ENCODE measurements at regions not wholly inside any gene's neighbourhood (a gene's known extent, or its start where the extent isn't known, plus 50 kb on each side); places are given as distances from the start of the nearest gene placed in this dataset.
"Not testable (repeated sequence)": the region's sequence is repeated elsewhere in the genome, so short reads cannot be mapped to it uniquely, and the experiment has no call there.

DNA sequence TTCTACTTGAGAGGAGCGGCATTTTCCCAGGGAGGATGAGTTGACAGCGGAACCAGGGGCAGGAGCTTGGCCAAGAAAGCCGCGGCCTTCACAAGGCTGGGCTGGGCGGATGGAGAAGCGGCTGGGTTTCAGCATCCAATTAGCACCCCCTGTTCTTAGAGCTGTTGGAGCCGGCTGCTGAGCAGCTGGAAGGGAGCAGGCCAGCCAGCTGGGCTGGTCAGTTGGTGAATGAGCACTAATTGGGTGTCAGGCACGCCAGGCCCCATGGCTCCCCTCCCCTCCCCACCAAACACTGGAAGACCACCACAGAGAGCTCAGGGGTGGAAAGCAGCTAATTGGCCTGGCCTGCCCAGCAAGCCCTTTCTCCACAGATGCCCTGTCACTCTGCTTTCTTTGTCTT is 245.6 kb downstream of the RRAGC start:
- DNase-seq (ENCODE audit: low read depth in 1 of 2, low spot score in 1 of 2): no peak

DNA sequence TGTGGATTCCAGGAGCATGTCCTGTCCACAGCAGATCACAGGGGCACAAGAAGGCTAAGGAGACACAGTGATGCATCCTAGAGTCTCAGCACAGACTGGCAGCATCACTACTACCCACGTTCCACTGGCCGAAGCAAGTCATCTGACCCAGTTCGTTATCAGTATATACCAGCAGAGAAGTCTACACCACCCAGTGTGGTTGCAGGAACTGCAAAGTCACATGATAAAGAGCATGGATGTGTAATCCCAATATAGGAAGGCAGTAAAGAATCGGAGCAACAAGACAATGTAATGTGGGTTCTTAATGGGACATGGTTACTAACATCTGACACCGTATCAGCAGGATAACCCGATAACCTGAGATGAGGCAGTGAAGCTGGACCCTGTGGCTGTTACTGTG is 246.6 kb downstream of the RRAGC start:
- DNase-seq (ENCODE audit: low read depth in 1 of 2, low spot score in 1 of 2): no peak

DNA sequence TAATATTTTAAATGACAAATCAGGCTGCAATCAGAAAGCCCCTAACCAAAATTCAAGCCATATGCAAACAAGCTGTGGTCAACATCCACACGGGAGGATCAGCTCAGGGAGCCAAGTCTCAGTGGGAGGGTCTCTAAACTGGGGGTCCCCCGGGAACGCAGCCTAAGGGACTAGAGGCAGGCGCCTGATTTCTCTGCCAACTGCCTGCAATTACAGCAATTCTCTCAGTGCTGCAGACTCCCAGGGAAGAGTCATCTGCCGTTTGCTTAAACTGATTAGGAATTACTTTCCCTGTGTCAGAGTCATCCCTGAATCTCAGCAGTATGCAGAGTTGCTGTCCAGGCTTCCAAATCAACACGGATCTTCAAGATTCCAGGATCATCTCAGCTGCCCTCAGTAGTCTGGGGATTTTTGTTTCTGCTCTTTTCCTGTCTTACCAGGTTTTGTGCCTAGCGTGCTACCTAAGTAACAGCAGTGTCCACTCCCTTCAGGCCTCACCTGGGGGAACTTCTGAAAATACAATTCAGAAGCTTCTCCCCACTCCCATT is 247.8 kb downstream of the RRAGC start:
- no peak for DNase-seq (ENCODE audit: low read depth in 1 of 2, low spot score in 1 of 2)

DNA sequence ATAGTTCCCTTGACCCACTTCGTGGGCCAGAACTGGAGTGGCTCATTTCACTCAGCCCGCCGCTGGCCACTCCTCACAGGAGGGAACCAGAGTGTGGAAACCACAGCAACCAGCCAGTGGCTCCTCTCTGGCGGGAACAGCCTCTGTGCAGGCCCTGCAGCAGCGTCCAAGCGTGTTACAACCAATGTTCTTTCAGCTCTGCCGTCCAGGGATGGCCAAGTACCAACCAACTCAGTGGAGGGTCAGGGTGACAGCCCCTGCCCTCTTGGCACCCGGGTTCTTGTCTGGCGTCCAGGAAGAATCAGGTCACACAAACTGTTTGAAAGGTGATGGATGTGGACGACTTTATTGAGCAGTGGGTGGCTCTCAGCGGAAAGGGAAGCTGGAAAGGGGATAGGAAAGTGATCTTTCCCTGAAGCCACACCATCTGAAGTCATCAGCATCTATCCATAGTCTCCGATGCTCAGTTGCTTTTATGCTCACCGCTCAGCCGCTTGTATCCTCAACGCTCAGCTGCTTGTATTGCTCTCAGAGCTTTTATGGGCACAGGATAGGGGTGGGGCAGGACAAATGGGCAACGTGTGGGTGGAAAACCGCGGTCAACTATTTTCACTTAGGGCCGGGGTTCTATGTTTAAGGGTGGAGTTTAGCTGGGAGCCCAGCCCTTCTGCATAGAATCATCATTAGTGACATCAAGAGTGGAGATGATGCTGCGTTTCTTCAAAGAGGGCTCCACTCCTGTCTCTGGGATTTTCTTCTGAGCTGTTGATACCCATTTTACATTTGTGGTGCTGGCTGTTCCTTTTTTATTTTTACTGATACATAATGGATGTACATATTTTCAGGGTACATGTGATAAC is 250.2 kb downstream of the RRAGC start:
- DNase-seq (ENCODE audit: low read depth in 1 of 2, low spot score in 1 of 2): no peak

DNA sequence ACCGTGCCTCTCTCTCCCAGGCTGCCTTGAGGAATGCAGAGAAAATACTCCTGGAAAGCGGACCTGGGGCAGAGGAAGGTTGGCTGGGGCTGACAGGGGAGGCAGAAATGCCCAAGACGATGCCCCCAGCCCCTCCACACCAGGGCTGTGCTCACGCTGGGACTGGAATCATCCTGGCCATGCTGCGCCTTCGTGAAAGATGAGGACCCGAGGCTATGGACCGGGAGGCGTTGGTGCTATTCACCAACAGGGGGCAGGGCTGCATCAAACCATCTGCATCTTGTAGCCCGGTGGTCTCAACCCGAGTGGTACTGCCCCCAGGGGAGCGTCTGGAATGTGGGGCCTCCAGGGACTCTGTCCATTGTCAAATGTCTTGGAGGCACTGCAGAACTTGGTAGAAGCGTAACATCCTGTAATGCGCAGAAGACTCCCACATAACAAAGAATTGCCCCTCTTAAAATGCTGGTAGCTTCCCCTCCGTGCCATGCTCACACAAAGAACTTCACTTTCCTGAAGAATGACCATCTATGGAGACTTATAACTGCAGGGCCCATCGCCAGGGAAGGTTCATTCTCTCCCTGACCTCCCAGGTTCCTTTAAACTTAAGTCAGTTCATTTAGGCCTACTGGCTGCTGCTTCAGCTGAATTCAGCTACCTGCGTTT is 251.2 kb downstream of the RRAGC start:
- DNase-seq (ENCODE audit: low read depth in 1 of 2, low spot score in 1 of 2): no peak

DNA sequence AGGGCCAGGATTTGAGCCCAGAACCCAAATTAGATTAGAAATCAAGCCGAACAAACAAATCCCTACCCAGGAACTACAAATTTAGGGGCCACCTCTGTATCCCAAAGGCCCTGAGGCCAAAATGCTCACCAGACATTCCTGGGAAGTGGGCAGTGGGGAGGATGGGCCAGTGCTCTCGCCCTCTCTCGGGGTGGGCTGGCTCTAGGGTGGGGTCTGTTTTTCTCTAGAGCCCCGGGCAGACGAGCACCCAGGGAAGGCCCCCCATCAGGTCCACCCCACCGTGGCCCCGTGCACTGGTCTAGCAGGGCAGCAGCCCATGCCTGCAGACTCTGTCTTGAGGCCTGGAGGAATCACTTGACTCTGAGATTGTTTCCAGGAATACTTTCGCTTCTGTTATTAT is 252.0 kb downstream of the RRAGC start:
- no peak for DNase-seq (ENCODE audit: low read depth in 1 of 2, low spot score in 1 of 2)

DNA sequence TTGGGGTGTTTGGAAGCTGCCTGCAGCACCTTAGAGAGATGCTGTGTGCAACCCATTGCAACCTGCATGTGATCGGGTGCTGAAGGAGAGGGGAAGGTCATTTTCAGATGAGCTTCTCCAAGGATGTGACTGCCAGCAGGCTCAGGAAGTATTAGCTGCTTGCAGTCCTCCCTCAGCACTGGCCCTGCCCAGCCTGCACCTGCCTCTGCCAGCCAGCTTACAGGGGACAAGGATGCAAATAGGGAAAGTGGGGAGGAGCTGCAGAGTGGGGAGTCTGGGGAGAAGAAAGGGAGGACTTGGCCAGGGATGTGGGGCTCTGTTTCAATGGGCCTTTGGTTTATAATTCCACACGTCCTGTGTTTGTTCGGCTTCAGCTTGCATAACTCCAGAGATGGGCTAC is 254.5 kb downstream of the RRAGC start:
- no peak for DNase-seq (ENCODE audit: low read depth in 1 of 2, low spot score in 1 of 2)

DNA sequence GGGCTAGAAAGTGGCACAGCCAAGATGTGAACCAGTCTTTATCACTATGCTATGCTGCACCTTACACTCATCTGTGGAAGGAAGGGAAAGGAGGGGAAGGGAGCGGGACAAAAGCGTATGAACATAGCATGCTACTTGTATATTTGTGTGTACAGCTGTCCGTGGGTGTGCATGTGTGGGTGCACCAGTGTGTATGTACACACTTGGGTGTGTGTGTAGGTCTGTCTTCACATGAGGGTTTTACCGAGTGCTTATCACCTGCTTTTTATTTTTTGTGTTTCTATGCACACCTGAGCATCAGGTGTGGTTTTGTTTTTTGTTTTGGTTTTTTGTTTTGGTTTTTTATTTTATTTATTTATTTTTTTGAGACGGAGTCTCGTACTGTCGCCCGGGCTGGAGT is 255.7 kb downstream of the RRAGC start:
- DNase-seq (ENCODE audit: low read depth in 1 of 2, low spot score in 1 of 2): no peak

DNA sequence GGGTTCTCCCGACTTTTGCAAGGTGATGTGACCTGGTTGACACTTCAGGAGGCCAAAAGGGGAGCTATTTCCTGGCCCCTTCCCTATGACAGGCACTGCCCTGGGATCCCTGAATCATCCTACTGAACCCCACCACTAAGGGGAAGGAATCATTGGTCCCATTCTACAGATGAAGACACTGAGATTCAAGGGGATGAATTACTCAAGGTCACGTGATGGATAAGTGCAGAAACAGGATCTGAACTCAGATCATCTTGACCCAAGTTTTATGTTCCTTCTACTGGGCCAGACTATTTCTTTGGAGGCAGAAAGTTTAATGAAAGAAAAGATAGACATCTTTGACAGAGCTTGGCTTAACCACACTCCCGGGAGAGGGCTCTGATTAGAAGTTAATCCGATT is 258.7 kb downstream of the RRAGC start:
- DNase-seq (ENCODE audit: low read depth in 1 of 2, low spot score in 1 of 2): no peak

DNA sequence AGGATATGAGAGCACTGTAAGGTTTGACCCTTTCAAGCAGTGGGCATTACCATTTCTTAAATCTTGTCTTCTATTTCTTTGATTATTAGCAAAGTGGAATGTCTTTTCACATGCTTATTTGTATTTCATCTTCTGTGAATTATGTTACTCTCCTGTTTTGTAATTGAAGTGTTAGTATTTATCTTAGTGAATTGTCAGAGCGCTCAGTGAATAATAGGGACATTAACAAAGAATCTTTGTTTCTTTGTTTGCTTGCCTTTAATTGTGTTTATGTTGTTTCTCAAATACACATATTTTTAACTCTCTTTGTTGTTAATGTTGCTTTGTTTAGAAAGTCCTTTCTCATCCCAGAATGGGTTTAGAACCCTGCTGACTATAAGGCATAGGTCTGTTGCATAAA is 259.3 kb downstream of the RRAGC start:
- DNase-seq (ENCODE audit: low read depth in 1 of 2, low spot score in 1 of 2): no peak

DNA sequence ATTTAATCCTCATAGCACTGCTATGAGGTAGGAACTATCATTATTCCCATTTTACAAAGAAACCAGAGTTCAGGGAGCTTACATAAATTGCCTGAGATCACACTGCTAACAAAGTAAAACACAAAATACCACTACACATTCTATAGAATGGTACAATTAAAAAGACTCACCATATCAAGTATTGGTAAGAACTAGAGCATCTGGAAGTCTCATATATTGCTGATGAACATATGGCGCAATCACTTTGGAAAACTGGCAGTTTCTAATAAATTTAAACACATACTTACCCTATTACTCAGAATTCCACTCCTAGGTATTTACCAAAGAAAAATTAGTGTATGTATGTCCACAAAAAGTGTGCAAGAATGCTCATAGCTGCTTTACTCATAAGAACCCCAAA is 261.5 kb downstream of the RRAGC start:
- DNase-seq (ENCODE audit: low read depth in 1 of 2, low spot score in 1 of 2): no peak

DNA sequence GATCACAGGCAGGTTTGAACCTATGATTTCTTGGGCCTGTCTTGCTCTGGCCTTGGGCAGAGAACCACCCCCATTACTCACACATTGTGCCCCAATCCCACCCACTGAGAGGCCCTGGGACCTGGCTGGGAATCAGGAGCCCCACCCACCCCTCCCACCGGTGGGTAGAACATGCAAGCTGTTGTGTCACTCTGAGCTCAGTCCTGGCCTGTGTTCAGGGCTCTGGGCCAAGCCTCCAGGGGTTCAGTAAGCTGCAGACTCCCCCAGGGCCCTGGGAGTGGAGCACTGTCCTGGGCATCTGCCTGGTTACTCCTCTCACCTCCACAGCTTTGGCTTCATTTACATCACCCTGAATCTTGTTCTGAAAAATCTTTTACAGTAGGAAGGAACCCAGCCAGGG is 270.5 kb downstream of the RRAGC start:
- DNase-seq (ENCODE audit: low read depth in 1 of 2, low spot score in 1 of 2): no peak

DNA sequence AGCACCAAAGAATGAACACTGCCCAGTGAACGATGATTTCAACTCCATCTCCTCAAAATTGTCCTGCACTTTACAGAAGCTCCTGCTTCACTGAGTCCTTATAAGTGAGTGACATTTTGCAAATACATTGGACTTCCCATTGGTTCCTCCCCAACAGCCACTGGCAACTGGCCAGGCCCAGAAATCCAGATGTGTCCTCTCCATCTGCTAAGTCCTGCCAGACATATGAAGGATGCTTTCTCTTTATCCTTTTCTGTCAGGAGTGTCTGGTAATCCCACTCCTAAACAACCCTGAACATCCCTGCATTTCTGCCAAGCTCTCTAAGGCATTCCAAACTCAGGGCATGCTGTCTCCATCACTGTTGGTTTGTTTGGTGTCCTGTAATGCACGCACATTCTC is 271.8 kb downstream of the RRAGC start:
- no peak for DNase-seq (ENCODE audit: low read depth in 1 of 2, low spot score in 1 of 2)

DNA sequence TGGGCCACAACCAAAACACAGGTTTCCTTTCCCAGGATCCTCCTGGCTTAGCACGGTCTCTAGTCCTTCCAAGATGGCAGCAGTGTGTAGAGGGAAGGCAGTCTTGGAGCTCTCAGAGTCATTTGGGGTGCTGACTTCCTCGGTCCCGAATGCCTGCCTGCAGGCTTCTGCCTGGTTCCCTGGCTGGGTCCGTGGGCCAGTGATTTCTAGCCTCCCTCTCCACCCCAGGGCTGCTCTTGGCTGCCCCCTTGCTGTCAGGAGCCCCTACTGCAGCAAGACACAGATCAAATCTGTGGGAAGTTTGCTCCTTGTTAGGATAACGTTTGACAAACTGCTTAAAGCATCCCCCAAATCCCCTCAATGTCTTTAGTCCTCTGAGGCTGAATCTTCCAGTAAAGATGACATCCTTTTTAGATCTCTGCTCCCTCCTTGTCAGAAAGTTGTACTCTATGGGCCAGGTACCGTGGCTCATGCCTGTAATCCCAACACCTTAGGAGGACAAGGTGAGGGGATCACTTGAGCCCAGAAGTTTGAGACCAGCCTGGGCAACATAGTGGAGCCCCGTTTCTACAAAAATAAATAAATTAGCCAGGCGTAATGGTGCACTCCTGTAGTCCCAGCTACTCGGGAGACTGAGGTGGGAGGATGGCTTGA is 272.5 kb downstream of the RRAGC start:
- peak; percentile 30 to 43 for DNase-seq (ENCODE audit: low read depth in 1 of 2, low spot score in 1 of 2)

DNA sequence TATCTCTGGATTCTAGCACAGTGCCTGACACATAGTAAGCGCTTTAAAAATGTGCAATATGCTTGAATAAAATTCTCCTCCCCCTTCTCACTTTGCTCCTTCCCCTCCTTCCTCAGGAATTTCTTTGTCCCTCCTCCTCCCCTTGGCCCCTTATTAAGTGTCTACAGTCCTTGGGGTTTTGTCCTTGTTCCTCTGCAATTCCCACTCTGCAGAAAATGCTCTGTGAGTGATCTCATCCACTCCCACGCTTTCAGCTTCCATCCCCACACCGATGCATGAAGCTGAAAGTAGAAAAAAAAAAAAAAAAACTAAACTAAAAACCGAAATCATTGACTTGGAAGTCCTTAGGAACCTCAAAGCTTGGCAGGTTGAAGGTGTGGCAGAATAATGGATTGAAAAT is 273.6 kb downstream of the RRAGC start:
- no peak for DNase-seq (ENCODE audit: low read depth in 1 of 2, low spot score in 1 of 2)

DNA sequence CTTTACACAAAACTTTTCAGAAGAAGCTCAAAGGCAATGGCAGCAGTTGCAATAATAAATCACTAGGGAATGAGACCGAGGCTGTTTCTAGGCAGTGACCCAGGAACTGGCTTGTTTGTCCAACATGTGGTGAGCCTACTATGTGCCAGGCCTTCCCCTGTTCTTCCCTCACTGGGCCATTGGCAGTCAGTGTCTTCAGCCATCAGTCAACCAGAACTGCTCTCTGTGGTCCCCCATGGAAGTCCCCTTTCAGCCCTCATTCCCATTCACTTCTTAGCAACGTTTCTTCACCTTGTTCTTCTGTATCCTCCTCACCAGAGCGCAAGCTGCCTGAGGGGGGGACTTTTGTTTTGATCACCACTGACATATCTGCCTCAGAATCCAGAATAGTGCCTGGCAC is 274.1 kb downstream of the RRAGC start:
- DNase-seq (ENCODE audit: low read depth in 1 of 2, low spot score in 1 of 2): no peak

DNA sequence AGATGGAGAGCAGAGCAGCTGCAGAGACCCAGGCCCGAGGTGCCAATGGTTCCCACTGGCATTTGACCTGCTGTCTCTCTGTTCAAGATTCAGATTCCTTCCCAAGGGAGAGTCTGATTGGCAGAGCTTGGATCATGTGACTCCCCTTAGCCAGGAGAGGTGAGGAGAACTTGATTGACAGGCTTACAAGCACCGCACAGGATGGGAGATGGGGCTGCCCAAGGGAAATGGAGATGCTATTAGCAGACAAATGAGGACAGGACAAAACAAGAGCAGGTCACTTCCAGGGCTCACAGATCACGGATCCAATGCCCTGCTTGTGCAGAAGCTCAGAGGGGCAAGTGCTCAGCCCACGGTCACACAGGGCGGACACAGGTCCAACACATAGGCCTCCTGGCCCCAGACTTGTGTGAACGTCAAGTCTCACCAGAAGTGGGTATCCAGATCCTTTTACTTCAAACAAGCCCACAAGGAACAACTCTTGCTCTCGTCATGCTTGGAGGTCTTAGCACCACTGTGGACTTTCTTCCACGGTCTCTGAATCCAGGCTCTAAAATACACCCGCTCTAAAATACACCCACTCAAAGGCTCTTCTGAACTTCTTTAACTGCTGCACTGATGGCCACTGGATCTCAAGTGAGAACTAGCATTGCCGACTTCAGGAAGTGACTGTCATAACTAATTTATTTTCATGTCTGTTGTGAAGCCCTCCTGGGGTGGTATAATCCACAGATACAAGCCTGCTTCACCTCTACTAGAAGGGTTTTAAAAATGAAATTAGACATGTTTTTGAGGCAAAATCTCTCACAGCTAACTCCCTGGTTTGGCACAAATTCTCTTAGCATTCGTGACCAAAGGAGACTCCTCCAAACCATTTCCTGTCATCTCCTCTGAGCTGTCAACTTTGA is 274.9 kb downstream of the RRAGC start:
- DNase-seq (ENCODE audit: low read depth in 1 of 2, low spot score in 1 of 2): no peak

DNA sequence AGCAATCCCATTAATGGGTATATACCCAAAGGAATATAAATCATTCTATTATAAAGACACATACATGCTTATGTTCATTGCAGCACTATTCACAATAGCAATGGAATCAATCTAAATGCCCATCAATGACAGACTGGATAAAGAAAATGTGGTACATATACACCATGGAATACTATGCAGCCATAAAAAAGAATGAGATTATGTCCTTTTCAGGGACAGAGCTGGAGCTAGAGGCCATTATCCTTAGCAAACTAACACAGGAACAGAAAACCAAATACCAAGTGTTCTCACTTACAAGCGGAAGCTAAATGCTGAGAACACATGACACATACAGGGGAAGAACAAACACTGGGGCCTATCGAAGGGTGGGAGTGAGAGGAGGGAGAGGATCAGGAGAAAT is 276.3 kb downstream of the RRAGC start:
- DNase-seq (ENCODE audit: low read depth in 1 of 2, low spot score in 1 of 2): not testable (repeated sequence)

DNA sequence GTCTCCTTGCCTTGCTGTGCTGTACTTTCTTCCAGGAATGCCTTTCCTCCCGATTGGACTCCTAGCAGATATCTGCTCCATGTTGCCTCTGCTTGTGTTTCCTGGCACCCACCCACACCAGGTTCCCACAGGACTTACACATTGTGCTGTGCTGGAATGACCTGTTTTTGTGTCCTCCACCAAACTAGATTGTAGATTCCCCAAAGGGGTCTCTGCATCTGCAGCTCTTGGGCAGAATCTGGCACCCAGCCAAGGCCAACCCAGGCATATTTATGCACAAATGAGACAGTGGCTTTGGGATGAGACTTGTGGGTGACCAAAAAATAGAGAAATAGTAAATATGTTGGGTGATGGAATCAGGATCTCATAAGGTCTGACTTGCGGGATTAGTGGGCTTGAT is 278.2 kb downstream of the RRAGC start:
- DNase-seq (ENCODE audit: low read depth in 1 of 2, low spot score in 1 of 2): no peak

DNA sequence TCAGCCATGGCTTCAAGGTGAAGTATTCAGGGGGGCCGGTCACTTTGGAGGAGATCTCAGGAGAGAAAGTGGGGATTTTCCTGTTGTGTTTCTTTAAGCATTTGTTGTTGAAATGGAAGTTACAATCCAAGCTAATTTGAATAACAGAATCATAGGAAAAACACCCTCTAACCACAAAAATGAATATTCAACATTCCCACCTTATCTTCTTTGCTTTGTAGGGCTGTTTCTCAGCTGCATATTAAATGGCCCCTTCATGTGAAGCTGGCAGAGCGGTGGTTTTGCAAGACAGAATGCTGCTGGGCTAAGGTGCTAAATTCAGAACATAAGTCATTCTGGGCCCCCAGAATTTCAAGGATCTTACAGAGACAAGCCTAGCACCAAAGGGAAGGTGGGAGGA is 279.0 kb downstream of the RRAGC start:
- no peak for DNase-seq (ENCODE audit: low read depth in 1 of 2, low spot score in 1 of 2)

DNA sequence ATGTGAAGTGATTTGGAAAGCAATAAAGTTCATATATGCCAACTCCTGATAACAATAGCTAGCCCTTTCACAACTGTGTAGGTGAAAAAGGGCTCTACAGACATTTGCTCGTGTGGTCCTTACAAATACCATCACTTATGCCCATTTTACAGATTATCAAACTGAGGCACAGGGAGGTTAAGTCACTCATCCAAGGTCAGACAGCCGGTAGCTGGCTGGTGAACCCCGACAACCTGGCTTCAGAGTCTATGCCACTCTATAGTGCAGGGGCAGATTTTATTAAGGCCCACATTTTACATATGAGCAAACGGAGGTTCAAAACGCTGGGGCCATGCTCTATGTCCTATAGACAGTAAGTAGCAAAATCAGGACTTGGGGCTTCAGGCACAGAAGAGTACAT is 280.5 kb downstream of the RRAGC start:
- no peak for DNase-seq (ENCODE audit: low read depth in 1 of 2, low spot score in 1 of 2)
